Smooth muscle cell (in vitro differentiated cells): ENCODE measurements at regions not wholly inside any gene's neighbourhood (a gene's known extent, or its start where the extent isn't known, plus 50 kb on each side); places are given as distances from the start of the nearest gene placed in this dataset.

Experiments used
- DNase-seq: peaks from one replicate; lab custom pipeline; 2025; ENCODE audit not compliant: unreplicated experiment; lab: John Stamatoyannopoulos, UW
- H2AFZ ChIP-seq: fragments of 200-600 bp; sonication (generic); 2 replicates; pipeline ENCODE4 v1.6.0; 2016; ENCODE audit warnings: antibody characterized with exemption, low read depth, mild to moderate bottlenecking
- H3F3A ChIP-seq: fragments of 200-600 bp; sonication (generic); 2 replicates; pipeline ENCODE4 v1.6.0; 2017; ENCODE audit warnings: antibody characterized with exemption, low read depth
- H3K27ac ChIP-seq: fragments of 200-600 bp; sonication (generic); 2 replicates; pipeline ENCODE4 v1.5.1; 2016; ENCODE audit warnings: low read depth, mild to moderate bottlenecking
- H3K27me3 ChIP-seq: fragments of 200-600 bp; sonication (generic); 2 replicates; pipeline ENCODE4 v1.6.1; 2016; ENCODE audit warnings: low read depth, mild to moderate bottlenecking
- H3K36me3 ChIP-seq: fragments of 200-600 bp; sonication (generic); 2 replicates; pipeline ENCODE4 v1.5.1; 2016; ENCODE audit warnings: low read depth
- H3K4me1 ChIP-seq: fragments of 200-600 bp; sonication (generic); 2 replicates; pipeline ENCODE4 v1.5.1; 2016; ENCODE audit warnings: low read depth
- H3K4me2 ChIP-seq: fragments of 200-600 bp; sonication (generic); 2 replicates; pipeline ENCODE4 v1.6.0; 2016; ENCODE audit warnings: mild to moderate bottlenecking
- H3K4me3 ChIP-seq: fragments of 200-600 bp; sonication (generic); 2 replicates; pipeline ENCODE4 v1.5.1; 2016; ENCODE audit warnings: mild to moderate bottlenecking
- H3K79me2 ChIP-seq: fragments of 200-600 bp; sonication (generic); 2 replicates; pipeline ENCODE4 v1.6.0; 2016; ENCODE audit warnings: low read depth, mild to moderate bottlenecking
- H3K9ac ChIP-seq: fragments of 200-600 bp; sonication (generic); 2 replicates; pipeline ENCODE4 v1.6.0; 2016; ENCODE audit warnings: low read depth
- H3K9me3 ChIP-seq: fragments of 200-600 bp; sonication (generic); replicated peaks from 2 replicates; pipeline ENCODE4 v1.5.1; 2016; ENCODE audit warnings: low read depth
- H4K20me1 ChIP-seq: fragments of 200-600 bp; sonication (generic); 2 replicates; pipeline ENCODE4 v1.6.0; 2016; ENCODE audit warnings: low read depth
- WGBS: methylation state at CpG from one replicate; pipeline ENCODE4 v1.1.7; 2016; ENCODE audit warnings: low lambda C conversion rate; 5-methylcytosine and 5-hydroxymethylcytosine counted together
- TF ChIP-seq, protein P1 (sequence below): fragments of 200-600 bp; sonication (generic); IDR thresholded peaks from 2 replicates; pipeline ENCODE4 v1.5.1; 2017; ENCODE audit warnings: borderline replicate concordance, mild to moderate bottlenecking, antibody characterized with exemption; ENCODE audit not compliant: insufficient read depth, poor library complexity, severe bottlenecking

DNA sequence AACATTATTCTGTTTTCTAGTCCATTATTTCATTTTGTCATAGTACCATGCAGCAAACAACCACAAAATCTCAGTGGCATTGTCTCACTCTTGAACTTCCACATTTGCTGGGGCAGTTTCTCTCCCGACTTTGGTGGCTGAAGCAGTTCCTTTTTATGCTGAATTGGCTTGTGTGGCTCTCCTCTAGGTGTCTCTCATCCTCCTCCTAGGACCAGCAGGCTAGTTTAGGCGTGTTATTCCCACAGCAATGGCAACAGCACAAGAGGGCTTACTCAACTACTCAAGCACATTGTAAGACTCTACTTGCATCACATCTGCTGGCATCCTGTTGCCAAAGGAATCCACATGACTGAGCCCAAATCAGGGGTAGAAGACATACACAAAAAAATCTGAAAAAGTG, 201.8 kb upstream of the KCNH8 start:
- Histone ChIP-seq H3K4me3 (no peak overlapping the region), H2AFZ (no peak overlapping the region), H3K36me3 (no peaks in the 10 kb centered on the region), H3K27ac (no peak overlapping the region), H3F3A (no peaks in the 10 kb centered on the region), H3K27me3 (no peaks in the 10 kb centered on the region), H3K4me1 (no peaks in the 10 kb centered on the region), H3K79me2 (no peaks in the 10 kb centered on the region), H3K9ac (no peak overlapping the region), H3K9me3 (no peaks in the 10 kb centered on the region), H4K20me1 (no peaks in the 10 kb centered on the region), H3K4me2 (no peak overlapping the region)
- no peak for DNase-seq
- WGBS: 39% methylated on average over 2 of the region's 2 CpGs
- TF ChIP-seq, protein P1, sequence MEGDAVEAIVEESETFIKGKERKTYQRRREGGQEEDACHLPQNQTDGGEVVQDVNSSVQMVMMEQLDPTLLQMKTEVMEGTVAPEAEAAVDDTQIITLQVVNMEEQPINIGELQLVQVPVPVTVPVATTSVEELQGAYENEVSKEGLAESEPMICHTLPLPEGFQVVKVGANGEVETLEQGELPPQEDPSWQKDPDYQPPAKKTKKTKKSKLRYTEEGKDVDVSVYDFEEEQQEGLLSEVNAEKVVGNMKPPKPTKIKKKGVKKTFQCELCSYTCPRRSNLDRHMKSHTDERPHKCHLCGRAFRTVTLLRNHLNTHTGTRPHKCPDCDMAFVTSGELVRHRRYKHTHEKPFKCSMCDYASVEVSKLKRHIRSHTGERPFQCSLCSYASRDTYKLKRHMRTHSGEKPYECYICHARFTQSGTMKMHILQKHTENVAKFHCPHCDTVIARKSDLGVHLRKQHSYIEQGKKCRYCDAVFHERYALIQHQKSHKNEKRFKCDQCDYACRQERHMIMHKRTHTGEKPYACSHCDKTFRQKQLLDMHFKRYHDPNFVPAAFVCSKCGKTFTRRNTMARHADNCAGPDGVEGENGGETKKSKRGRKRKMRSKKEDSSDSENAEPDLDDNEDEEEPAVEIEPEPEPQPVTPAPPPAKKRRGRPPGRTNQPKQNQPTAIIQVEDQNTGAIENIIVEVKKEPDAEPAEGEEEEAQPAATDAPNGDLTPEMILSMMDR: no peak

- Histone ChIP-seq H3K9me3 (no peaks in the 10 kb centered on the region), H3K4me3 (no peak overlapping the region), H3K9ac (no peak overlapping the region), H3K79me2 (no peaks in the 10 kb centered on the region), H3K36me3 (no peaks in the 10 kb centered on the region), H3K27ac (no peak overlapping the region), H3F3A (no peaks in the 10 kb centered on the region), H3K4me2 (no peak overlapping the region), H4K20me1 (no peaks in the 10 kb centered on the region), H3K27me3 (no peaks in the 10 kb centered on the region), H2AFZ (no peak overlapping the region), H3K4me1 (no peaks in the 10 kb centered on the region)
- DNase-seq: no peak
- TF ChIP-seq, protein P1: no peak
These were observed 210.7 kb upstream of the KCNH8 start for GRCh38 chr3:18937574-18937973.

DNA sequence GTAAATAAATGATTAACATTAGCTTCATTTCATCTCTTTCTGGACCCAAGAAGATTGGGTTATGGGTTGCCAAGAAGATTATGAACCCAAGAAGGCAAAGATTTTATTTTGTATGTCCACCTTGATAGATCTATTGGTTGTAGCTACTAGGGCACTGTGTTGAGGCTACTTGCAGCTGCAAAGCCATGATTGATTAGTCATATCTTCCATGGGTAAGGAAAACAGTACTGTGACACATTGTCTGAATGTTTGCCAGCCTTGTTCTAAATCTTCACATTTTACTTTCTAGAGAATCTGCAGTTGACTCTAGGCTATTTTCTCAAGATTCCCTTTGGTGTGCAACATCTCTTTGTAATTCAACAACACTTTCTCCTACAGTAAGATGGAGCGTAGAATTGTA, 229.2 kb upstream of the KCNH8 start:
- H3K9ac ChIP-seq: no peak overlapping the region
- no peaks in the 10 kb centered on the region for H3F3A ChIP-seq
- no peaks in the 10 kb centered on the region for H3K4me1 ChIP-seq
- no peak overlapping the region for H3K27ac ChIP-seq
- H3K9me3 ChIP-seq: no peaks in the 10 kb centered on the region
- peaks cover 4% of the 10 kb centered on the region for H3K27me3 ChIP-seq
- WGBS: 93% methylated on average over 1 of the region's 1 CpG
- TF ChIP-seq, protein P1: no peak
- no peak for DNase-seq
- H3K79me2 ChIP-seq: no peaks in the 10 kb centered on the region
- H4K20me1 ChIP-seq: no peaks in the 10 kb centered on the region
- no peak overlapping the region for H2AFZ ChIP-seq
- no peaks in the 10 kb centered on the region for H3K36me3 ChIP-seq
- no peak overlapping the region for H3K4me2 ChIP-seq
- H3K4me3 ChIP-seq: no peak overlapping the region

DNA sequence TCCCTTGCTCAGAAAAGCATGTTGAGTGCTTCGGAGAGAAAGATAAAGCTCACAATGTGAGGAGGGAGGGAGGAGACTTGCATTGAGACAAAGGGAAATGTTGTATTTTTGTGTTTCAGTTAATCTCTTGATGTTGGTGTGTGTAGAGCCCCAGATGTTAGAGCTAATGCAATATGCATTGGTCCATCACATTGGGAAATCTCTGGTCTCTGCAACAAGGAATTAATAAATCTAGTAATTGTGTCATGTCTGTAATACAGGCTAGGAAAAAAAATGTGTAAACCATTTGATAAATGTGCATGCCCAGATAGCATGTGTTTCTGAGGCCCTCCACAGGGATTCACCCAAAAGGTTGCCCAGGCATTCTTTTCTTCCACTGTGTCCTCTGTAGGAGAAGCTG, 230.4 kb upstream of the KCNH8 start:
- H3K4me3 ChIP-seq: no peak overlapping the region
- no peak overlapping the region for H2AFZ ChIP-seq
- H3K9ac ChIP-seq: no peak overlapping the region
- no peaks in the 10 kb centered on the region for H3K36me3 ChIP-seq
- no peak overlapping the region for H3K4me2 ChIP-seq
- TF ChIP-seq, protein P1: no peak
- no peaks in the 10 kb centered on the region for H3F3A ChIP-seq
- no peaks in the 10 kb centered on the region for H3K79me2 ChIP-seq
- no peaks in the 10 kb centered on the region for H4K20me1 ChIP-seq
- no peaks in the 10 kb centered on the region for H3K4me1 ChIP-seq
- peaks cover 4% of the 10 kb centered on the region for H3K27me3 ChIP-seq
- no peak overlapping the region for H3K27ac ChIP-seq
- no peaks in the 10 kb centered on the region for H3K9me3 ChIP-seq
- 87% methylated on average over 1 of the region's 1 CpG for WGBS
- DNase-seq: no peak
